ENCODE measurements at regions not wholly inside any gene's neighbourhood (a gene's known extent, or its start where the extent isn't known, plus 50 kb on each side); places are given as distances from the start of the nearest gene placed in this dataset.
"Not testable (repeated sequence)": the region's sequence is repeated elsewhere in the genome, so short reads cannot be mapped to it uniquely, and the experiment has no call there.

DNA sequence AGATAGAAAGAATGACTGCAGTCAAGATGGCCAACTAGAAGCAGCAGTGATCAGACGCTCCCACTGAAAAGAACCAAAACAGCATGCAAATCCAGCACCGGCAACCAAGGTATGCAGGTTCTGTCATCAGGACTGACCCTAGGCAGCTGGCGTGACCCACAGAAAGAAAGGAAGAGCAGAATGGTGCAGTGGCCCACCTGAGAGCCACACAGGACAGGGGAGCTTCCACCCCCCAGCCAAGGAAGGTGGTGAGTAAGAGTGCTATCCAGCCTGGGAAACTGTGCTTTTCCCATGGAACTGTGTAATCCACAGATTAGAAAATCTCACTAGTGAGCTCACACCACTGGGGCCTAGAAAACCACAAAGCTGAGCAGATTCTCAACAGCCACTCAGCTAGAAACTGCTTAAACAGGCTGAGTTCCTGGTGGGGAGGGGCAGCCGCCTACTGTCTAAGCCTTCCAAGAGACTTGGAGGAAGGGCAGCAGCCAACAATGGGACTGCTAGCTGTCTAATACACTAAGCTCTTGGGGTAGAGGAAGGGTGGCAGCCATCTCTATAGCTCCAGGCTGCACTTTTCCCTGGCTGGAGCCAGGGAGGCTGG is 127.9 kb downstream of the EVA1A start:
- TF ChIP-seq, protein P1, sequence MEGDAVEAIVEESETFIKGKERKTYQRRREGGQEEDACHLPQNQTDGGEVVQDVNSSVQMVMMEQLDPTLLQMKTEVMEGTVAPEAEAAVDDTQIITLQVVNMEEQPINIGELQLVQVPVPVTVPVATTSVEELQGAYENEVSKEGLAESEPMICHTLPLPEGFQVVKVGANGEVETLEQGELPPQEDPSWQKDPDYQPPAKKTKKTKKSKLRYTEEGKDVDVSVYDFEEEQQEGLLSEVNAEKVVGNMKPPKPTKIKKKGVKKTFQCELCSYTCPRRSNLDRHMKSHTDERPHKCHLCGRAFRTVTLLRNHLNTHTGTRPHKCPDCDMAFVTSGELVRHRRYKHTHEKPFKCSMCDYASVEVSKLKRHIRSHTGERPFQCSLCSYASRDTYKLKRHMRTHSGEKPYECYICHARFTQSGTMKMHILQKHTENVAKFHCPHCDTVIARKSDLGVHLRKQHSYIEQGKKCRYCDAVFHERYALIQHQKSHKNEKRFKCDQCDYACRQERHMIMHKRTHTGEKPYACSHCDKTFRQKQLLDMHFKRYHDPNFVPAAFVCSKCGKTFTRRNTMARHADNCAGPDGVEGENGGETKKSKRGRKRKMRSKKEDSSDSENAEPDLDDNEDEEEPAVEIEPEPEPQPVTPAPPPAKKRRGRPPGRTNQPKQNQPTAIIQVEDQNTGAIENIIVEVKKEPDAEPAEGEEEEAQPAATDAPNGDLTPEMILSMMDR (IDR thresholded peaks at IDR 0.05; ENCODE audit: low read depth, low read length, missing control alignments): no peak
- no peak for DNase-seq (ENCODE audit: extremely low read depth, low read depth)
- no peak overlapping the region for H3K4me3 ChIP-seq (replicated peaks; ENCODE audit: low read depth, low read length)

DNA sequence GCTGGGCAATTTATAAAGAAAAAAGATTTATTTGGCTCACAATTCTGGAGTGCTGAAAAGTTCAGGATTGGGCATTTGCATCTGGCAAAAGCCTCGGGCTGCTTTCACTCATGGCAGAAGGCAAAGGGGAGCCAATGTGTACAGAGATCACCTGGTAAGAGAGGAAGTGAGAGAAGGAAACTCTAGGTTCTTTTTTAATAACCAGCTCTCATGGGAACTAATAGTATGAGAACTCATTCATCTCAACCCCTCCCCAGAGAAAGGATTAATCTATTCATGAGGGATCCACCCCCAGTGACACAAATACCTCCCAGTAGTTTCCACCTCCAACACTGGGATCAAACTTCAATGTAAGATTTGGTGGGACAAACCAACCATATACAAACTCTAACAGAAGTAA is 129.0 kb downstream of the EVA1A start:
- no peak overlapping the region for H3K4me3 ChIP-seq (replicated peaks; ENCODE audit: low read depth, low read length)
- TF ChIP-seq, protein P1 (IDR thresholded peaks at IDR 0.05; ENCODE audit: low read depth, low read length, missing control alignments): no peak
- no peak for DNase-seq (ENCODE audit: extremely low read depth, low read depth)

DNA sequence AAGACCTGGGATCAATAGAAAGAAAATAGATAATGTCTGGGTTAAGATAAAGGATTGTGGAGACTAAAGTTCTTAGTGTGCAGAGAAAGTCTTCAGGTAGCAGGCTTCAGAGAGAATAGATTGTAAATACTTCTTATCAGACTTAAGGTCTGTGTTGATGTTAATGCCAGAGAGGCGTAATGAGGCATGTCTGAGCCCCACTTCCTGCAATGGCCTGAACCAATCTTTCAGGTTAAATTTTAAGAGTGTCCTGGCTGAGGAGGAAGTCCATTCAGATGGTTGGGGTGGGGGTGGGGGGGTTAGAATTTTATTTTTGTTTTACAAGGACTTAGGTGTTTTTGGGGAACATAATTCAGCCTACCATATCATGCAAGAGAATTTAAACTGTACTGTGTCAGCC is 129.5 kb downstream of the EVA1A start:
- H3K4me3 ChIP-seq (replicated peaks; ENCODE audit: low read depth, low read length): no peak overlapping the region
- TF ChIP-seq, protein P1 (IDR thresholded peaks at IDR 0.05; ENCODE audit: low read depth, low read length, missing control alignments): no peak
- no peak for DNase-seq (ENCODE audit: extremely low read depth, low read depth)

DNA sequence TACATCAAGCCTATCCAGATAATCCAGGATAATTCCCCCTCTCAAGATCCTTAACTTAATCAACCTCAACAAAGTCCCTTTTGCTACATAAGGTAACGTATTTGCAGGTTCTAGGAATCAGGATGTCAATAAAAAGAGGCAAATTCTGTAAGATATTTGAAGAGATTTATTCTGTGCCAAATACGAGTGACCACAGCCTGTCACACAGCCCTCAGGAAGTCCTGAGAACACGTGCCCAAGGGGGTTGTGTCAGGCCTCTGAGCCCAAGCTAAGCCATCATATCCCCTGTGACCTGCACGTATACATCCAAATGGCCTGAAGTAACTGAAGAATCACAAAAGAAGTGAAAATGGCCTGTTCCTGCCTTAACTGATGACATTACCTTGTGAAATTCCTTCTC is 130.3 kb downstream of the EVA1A start:
- not testable (repeated sequence) for H3K4me3 ChIP-seq (replicated peaks; ENCODE audit: low read depth, low read length); DNase-seq (ENCODE audit: extremely low read depth, low read depth)

DNA sequence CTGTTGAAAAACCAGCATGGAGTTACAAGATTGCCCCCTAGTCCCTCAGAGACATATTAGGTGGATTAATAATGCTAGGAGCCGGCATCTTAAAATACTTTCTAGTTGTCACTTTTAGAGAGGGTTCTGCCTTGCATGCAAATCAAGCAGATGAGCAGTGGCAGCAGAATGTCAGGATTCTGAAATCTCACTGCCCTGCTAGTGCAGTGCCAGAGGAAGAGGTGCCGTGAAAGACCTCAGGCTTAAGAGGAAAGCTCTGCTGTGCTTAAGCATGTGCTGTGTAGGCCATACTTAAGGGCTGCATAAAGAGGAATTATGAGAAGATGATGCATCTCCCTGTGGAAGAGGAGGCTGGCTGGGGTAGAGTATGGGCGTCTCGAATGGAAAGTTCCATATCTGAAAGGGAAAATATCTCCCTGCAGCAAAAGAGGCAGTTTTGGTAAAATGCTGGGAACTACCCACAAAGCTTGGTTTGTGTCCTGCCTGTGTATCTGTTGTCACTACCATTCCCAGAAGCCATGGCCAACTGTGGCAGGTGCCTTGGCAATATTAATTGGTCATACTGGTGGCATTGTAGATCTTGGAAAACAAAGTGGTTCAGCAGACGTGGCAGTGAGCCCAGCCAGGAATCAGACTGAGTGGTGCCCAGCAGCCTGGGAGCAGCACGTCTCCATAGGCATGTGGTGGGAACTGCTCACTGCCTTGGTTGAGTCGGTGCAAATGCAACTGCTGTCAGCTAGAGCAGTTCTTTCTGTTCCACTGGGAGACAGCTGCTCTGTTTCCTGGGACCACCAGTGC is 131.9 kb downstream of the EVA1A start:
- H3K4me3 ChIP-seq (replicated peaks; ENCODE audit: low read depth, low read length): no peak overlapping the region
- DNase-seq (ENCODE audit: extremely low read depth, low read depth): no peak
- TF ChIP-seq, protein P1 (IDR thresholded peaks at IDR 0.05; ENCODE audit: low read depth, low read length, missing control alignments): no peak

DNA sequence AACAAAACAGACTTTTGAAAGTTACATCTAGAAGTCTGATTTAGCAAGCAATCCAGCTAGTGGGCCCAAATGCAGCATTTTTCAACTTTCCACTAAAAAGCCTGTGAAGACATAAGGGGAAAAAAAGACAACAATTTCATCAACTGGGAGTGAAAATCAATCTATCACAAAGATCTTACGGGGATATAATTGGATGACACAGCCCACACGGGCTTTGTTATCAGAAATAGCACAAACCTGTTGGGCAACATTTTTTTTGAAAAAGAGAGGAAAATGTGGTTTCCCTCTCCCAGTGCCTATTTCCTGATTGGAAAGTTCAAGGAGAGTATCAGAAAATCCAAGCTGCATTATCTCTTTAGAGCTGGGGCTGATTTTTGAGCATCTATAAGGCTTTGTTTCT is 132.7 kb downstream of the EVA1A start:
- H3K4me3 ChIP-seq (replicated peaks; ENCODE audit: low read depth, low read length): no peak overlapping the region
- TF ChIP-seq, protein P1 (IDR thresholded peaks at IDR 0.05; ENCODE audit: low read depth, low read length, missing control alignments): no peak
- DNase-seq (ENCODE audit: extremely low read depth, low read depth): no peak

DNA sequence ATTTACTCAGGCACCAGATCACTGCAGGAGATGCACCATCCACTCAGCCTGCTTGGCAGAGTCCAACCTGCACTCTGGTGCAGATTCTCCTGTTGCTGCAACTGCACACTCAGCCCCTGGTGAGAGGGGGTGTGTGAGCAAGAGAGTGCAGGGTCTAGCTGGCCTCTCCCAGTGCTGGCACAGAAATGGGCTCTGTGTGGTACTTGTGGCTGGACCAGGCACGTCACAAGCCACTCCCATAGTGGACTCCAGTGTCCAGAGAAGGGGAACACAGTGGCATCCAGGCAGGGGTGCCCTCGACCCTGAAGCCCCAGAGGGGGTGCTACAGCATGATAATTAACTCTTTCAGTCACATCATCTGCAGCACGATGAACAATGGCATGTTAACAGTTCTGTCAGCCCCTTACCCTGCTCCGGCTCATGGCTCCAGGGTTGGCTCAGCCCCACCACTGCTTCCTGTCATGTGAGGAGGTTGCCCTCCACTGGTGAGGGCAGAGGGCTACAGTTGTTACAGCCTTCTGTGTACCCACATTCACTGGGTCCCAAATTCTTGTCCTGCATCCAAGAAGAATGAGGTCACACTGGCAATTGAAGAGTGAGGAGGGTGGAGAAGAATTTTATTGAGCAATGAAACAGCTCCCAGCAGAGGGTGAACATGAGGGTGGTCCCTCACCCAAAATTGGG is 135.7 kb downstream of the EVA1A start:
- TF ChIP-seq, protein P1 (IDR thresholded peaks at IDR 0.05; ENCODE audit: low read depth, low read length, missing control alignments): peak; percentile 26
- H3K4me3 ChIP-seq (replicated peaks; ENCODE audit: low read depth, low read length): no peak overlapping the region
- DNase-seq (ENCODE audit: extremely low read depth, low read depth): no peak
